MCF 10A (cell line): ENCODE measurements at regions not wholly inside any gene's neighbourhood (a gene's known extent, or its start where the extent isn't known, plus 50 kb on each side); places are given as distances from the start of the nearest gene placed in this dataset.

Experiments
- BruUV-seq: library from RNA; stranded (reverse); fragments of 400-500 nt; replicated peaks from 2 replicates; lab custom pipeline; 2021; lab: Mats Ljungman, UMichigan
- CTCF ChIA-PET: fragments of 300-600 bp; sonication (Branson Sonifier 250); formaldehyde crosslinking; extraction: SDS; loops from one replicate; lab custom pipeline; 2021; ENCODE audit warnings: antibody characterized with exemption, inconsistent platforms; lab: Yijun Ruan, JAX
- POLR2A ChIA-PET: fragments of 300-600, 350-650 bp; sonication (Branson Sonifier 250); formaldehyde crosslinking; extraction: SDS; loops from one replicate; lab custom pipeline; 2020; ENCODE audit warnings: antibody characterized with exemption, inconsistent platforms; lab: Yijun Ruan, JAX
- DNase-seq: peaks from one replicate; pipeline ENCODE4 v3.0.0-alpha.2; 2018; ENCODE audit not compliant: unreplicated experiment
- H3K27ac Mint-ChIP-seq: one replicate; pipeline ENCODE4 v1.8.0; 2022; ENCODE audit warnings: mild to moderate bottlenecking, low read depth, mixed read lengths; ENCODE audit not compliant: unreplicated experiment
- H3K27me3 Mint-ChIP-seq: one replicate; pipeline ENCODE4 v1.8.0; 2022; ENCODE audit warnings: mixed read lengths; ENCODE audit not compliant: insufficient read depth, unreplicated experiment
- H3K36me3 Mint-ChIP-seq: one replicate; pipeline ENCODE4 v1.8.0; 2022; ENCODE audit warnings: mild to moderate bottlenecking, moderate library complexity, mixed read lengths; ENCODE audit not compliant: insufficient read depth, unreplicated experiment
- H3K4me1 Mint-ChIP-seq: one replicate; pipeline ENCODE4 v1.8.0; 2022; ENCODE audit warnings: mixed read lengths; ENCODE audit not compliant: insufficient read depth, unreplicated experiment
- H3K4me3 Mint-ChIP-seq: one replicate; pipeline ENCODE4 v1.8.0; 2022; ENCODE audit warnings: mild to moderate bottlenecking, moderate library complexity, mixed read lengths; ENCODE audit not compliant: unreplicated experiment
- H3K9me3 Mint-ChIP-seq: one replicate; pipeline ENCODE4 v1.8.0; 2022; ENCODE audit warnings: mixed read lengths; ENCODE audit not compliant: unreplicated experiment
- intact Hi-C: fragments of 100-400 bp; cut with micrococcal nuclease; formaldehyde crosslinking; loops from 2 replicates; pipeline ENCODE4 v1.14.1; 2022
- TF ChIP-seq, protein P1 (sequence below): fragments of 200-600 bp; IDR thresholded peaks from one replicate; pipeline ENCODE4 v1.8.0; 2022; ENCODE audit warnings: antibody characterized with exemption, mild to moderate bottlenecking; ENCODE audit not compliant: unreplicated experiment

DNA sequence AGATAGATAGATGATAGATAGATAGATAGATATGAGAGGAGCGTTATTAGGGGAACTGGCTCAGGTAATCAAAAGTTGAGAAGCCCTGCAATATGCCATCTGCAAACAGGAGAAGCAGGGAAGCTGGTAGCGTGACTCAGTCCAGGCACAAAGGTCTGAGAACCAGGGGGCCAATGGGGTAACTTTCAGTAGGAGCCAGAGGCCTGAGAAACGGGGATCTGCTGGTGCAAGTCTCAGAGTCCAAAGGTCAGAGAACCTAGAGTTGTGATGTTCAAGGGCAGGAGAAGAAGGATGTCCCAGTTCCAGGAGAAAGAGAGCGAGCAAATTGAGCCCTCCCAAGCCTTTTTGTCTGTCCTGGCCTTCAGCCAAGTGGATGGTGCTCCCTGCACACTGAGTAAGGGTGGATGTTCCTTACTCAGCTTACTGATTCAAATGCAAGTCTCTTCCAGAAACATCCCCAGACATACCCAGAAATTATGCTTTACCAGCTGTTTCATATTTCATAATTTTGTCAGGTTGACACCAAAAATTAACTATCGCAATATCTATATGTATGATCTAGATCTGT, 52.5 kb upstream of the SLC22A11 start:
- Mint-ChIP-seq H3K27me3 (peaks cover 33% of the 10 kb centered on the region), H3K36me3 (no peaks in the 10 kb centered on the region), H3K9me3 (peaks cover 12% of the 10 kb centered on the region), H3K27ac (no peak overlapping the region), H3K4me1 (peaks cover 5% of the 10 kb centered on the region), H3K4me3 (no peak overlapping the region)
- TF ChIP-seq, protein P1, sequence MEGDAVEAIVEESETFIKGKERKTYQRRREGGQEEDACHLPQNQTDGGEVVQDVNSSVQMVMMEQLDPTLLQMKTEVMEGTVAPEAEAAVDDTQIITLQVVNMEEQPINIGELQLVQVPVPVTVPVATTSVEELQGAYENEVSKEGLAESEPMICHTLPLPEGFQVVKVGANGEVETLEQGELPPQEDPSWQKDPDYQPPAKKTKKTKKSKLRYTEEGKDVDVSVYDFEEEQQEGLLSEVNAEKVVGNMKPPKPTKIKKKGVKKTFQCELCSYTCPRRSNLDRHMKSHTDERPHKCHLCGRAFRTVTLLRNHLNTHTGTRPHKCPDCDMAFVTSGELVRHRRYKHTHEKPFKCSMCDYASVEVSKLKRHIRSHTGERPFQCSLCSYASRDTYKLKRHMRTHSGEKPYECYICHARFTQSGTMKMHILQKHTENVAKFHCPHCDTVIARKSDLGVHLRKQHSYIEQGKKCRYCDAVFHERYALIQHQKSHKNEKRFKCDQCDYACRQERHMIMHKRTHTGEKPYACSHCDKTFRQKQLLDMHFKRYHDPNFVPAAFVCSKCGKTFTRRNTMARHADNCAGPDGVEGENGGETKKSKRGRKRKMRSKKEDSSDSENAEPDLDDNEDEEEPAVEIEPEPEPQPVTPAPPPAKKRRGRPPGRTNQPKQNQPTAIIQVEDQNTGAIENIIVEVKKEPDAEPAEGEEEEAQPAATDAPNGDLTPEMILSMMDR = no peak
- no TSS peak for BruUV-seq
- ChIA-PET CTCF (no interaction called here), POLR2A (interaction anchor here (0.9 to 1.2 kb wide), 2 partner anchors 24 to 71 kb away, joined by 3 to 4 read pairs; no protein-coding TSS in a partner anchor)
- intact Hi-C loops = no loop called here
- DNase-seq = no peak

DNA sequence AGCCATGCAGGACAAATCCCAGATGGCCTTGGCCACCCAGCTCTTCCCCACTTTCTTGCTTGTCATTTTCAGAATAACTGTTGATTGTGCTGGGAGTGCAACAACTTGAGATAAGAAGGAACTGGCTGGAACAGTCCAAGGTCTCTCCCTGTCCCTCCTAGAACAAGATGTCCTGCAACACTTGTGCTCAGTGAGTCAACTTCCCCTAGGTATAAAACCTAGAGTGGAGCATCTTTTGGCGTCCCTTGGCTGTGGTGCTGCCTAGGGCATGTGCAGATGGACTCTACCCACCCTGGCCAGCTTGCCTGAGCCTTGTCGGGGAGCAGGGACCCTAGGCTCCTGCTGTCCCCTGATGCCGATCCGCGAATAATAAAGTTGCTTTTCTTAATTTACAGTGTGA, 50.7 kb upstream of the SLC22A11 start:
- H3K27me3 Mint-ChIP-seq = peaks cover 41% of the 10 kb centered on the region
- ChIA-PET POLR2A (no interaction called here), CTCF (interaction anchor here (1.3 kb wide), 1 partner anchor 55 kb away, joined by 4 read pairs; no protein-coding TSS in a partner anchor)
- no peak overlapping the region for H3K27ac Mint-ChIP-seq
- H3K4me3 Mint-ChIP-seq = no peak overlapping the region
- peaks cover 4% of the 10 kb centered on the region for H3K4me1 Mint-ChIP-seq
- H3K36me3 Mint-ChIP-seq = peaks cover 6% of the 10 kb centered on the region
- DNase-seq = no peak
- BruUV-seq = no TSS peak
- intact Hi-C loops = no loop called here
- TF ChIP-seq, protein P1 = no peak
- peaks cover 12% of the 10 kb centered on the region for H3K9me3 Mint-ChIP-seq
